ENCODE measurements at regions not wholly inside any gene's neighbourhood (a gene's known extent, or its start where the extent isn't known, plus 50 kb on each side); places are given as distances from the start of the nearest gene placed in this dataset.

DNA sequence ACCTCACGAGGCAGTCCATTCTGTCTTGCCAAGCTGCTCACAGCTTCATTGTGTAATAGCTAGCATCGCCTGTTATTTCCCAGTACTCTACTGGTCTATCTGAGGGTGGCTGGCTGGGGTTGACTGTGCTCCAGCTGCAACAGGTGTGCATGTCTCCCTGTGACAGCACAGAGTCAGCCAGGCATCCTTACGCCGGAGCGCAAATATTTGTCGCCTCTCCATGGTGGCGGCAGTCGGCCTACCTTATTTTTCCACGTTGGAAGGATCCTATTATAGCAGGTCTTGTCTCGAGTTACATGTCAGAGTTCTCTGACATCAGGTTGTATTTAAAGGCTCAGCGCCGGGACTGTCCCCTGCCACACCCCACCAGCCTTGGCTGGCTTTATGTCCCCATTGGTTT, 307.1 kb downstream of the TLE3 start:
- 86% methylated on average over 12 of the region's 12 CpGs for WGBS
- Histone ChIP-seq H3K36me3 (no peaks in the 10 kb centered on the region), H3K4me3 (no peak overlapping the region), H3K27ac (replicated peaks in 1 of 4) (no peak overlapping the region), H3K27me3 (no peaks in the 10 kb centered on the region), H3K9me3 (peaks cover 0 to 12% (median 11%) of the 10 kb centered on the region in 4 donors), H3K4me1 (peaks cover 10 to 24% (median 21%) of the 10 kb centered on the region in 4 donors)
- no peak for DNase-seq (ENCODE audit: extremely low spot score)
- intact Hi-C loops (cut with DNase I), result no loop called here
- TF ChIP-seq POLR2AphosphoS5 (IDR thresholded peaks at IDR 0.05), result no peak
- TF ChIP-seq, protein P1, sequence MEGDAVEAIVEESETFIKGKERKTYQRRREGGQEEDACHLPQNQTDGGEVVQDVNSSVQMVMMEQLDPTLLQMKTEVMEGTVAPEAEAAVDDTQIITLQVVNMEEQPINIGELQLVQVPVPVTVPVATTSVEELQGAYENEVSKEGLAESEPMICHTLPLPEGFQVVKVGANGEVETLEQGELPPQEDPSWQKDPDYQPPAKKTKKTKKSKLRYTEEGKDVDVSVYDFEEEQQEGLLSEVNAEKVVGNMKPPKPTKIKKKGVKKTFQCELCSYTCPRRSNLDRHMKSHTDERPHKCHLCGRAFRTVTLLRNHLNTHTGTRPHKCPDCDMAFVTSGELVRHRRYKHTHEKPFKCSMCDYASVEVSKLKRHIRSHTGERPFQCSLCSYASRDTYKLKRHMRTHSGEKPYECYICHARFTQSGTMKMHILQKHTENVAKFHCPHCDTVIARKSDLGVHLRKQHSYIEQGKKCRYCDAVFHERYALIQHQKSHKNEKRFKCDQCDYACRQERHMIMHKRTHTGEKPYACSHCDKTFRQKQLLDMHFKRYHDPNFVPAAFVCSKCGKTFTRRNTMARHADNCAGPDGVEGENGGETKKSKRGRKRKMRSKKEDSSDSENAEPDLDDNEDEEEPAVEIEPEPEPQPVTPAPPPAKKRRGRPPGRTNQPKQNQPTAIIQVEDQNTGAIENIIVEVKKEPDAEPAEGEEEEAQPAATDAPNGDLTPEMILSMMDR (IDR thresholded peaks at IDR 0.05), result no peak
- no peak for TF ChIP-seq POLR2A (IDR thresholded peaks at IDR 0.05; ENCODE audit: low read depth)
- no peak for TF ChIP-seq EP300 (IDR thresholded peaks at IDR 0.05)

DNA sequence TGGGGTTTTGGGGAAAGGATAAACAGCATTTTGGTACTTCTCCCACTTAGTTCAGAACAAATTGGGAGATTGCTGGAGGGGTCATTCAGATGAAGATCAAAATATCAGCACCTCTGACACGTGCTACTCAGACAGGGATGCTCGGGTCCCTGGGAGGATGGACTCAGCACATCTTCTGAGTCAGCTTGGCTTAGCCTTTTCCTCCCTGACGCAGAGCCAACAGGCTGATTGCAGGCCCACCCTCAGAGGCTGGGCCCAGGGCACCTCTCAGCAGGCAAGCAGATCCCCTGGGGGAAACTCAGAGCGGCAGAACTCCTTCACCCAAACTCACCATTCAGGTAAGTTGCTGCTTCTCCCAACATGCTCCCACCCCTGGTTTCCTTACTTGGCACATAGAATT, 304.9 kb downstream of the TLE3 start:
- intact Hi-C loops (cut with DNase I), result no loop called here
- WGBS, result 97% methylated on average over 4 of the region's 4 CpGs
- Histone ChIP-seq H3K4me1 (peaks cover 14 to 28% (median 26%) of the 10 kb centered on the region in 4 donors), H3K4me3 (no peak overlapping the region), H3K27ac (replicated peaks in 1 of 4) (no peak overlapping the region), H3K36me3 (no peaks in the 10 kb centered on the region), H3K27me3 (no peaks in the 10 kb centered on the region), H3K9me3 (peaks cover 0 to 12% (median 11%) of the 10 kb centered on the region in 4 donors)
- TF ChIP-seq POLR2AphosphoS5 (IDR thresholded peaks at IDR 0.05), result no peak
- TF ChIP-seq, protein P1 (IDR thresholded peaks at IDR 0.05), result no peak
- no peak for TF ChIP-seq EP300 (IDR thresholded peaks at IDR 0.05)
- no peak for TF ChIP-seq POLR2A (IDR thresholded peaks at IDR 0.05; ENCODE audit: low read depth)
- DNase-seq (ENCODE audit: extremely low spot score), result peak; percentile 53

DNA sequence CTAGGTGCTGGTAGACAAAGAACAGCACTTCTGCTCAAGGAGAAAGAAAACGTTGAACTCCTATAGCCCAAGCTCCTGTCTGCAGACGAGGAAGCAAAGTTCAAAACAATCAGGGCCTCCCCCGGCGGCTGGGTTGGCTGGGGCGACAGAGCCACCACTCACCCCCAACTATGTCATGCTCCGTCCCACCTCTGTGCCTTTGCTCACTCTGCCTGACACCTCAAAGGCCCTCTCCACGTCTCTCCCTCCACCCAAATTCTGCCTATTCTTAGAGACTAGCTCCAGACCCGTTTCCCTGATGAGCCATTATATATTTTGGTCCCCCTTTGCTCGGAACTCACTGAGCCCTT, 304.3 kb downstream of the TLE3 start:
- no peak for TF ChIP-seq POLR2AphosphoS5 (IDR thresholded peaks at IDR 0.05)
- TF ChIP-seq, protein P1 (IDR thresholded peaks at IDR 0.05), result no peak
- TF ChIP-seq EP300 (IDR thresholded peaks at IDR 0.05), result no peak
- no peak for TF ChIP-seq POLR2A (IDR thresholded peaks at IDR 0.05; ENCODE audit: low read depth)
- no peak for DNase-seq (ENCODE audit: extremely low spot score)
- H3K36me3 ChIP-seq, result no peaks in the 10 kb centered on the region
- intact Hi-C loops (cut with DNase I), result no loop called here
- peaks cover 14 to 28% (median 26%) of the 10 kb centered on the region in 4 donors for H3K4me1 ChIP-seq
- no peak overlapping the region for H3K4me3 ChIP-seq
- H3K9me3 ChIP-seq, result peaks cover 0 to 12% (median 11%) of the 10 kb centered on the region in 4 donors
- H3K27me3 ChIP-seq, result no peaks in the 10 kb centered on the region
- H3K27ac ChIP-seq (replicated peaks in 1 of 4), result peak overlapping the region; percentile 65 to 76 (median 71)
- WGBS, result 84% methylated on average over 9 of the region's 9 CpGs

DNA sequence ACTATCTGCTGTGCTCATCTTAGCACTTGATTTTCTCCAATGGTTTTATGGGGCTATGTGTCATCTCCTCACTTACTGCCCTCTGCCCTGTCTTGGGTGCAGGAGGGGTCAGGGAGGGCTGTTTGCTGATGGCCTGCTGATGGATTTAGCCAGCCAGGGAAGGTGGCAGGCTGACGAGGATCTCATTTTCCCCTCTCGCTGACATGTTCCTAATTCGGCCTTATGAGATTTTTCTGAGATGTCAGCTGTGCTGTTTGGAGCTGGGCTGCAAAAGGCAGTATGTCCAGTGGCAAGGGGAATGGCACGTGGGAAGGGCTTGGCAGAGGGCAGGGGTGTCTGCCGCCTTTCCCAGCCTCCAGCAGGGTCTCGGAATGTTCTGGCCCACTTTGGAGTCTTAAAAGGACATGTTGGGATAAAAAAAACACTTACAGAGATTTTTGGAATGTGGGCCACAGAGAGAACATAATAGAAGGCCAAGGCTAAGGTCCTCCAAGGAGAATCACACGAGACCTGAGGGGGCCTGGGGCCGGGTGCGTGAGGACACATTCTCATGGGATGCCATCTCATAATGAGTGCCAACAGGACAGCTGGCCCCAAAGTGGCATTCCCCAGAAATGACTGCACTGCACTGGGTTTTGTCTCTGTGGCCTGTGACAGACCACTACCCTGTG, 303.8 kb downstream of the TLE3 start:
- H3K36me3 ChIP-seq, result no peaks in the 10 kb centered on the region
- peaks cover 0 to 12% (median 11%) of the 10 kb centered on the region in 4 donors for H3K9me3 ChIP-seq
- no peak overlapping the region for H3K4me3 ChIP-seq
- no peak for DNase-seq (ENCODE audit: extremely low spot score)
- H3K27ac ChIP-seq (replicated peaks in 1 of 4), result peak overlapping the region; percentile 65 to 76 (median 71)
- intact Hi-C loops (cut with DNase I), result no loop called here
- no peaks in the 10 kb centered on the region for H3K27me3 ChIP-seq
- peaks cover 14 to 28% (median 26%) of the 10 kb centered on the region in 4 donors for H3K4me1 ChIP-seq
- WGBS, result 76% methylated on average over 9 of the region's 9 CpGs
- no peak for TF ChIP-seq EP300 (IDR thresholded peaks at IDR 0.05)
- no peak for TF ChIP-seq POLR2AphosphoS5 (IDR thresholded peaks at IDR 0.05)

DNA sequence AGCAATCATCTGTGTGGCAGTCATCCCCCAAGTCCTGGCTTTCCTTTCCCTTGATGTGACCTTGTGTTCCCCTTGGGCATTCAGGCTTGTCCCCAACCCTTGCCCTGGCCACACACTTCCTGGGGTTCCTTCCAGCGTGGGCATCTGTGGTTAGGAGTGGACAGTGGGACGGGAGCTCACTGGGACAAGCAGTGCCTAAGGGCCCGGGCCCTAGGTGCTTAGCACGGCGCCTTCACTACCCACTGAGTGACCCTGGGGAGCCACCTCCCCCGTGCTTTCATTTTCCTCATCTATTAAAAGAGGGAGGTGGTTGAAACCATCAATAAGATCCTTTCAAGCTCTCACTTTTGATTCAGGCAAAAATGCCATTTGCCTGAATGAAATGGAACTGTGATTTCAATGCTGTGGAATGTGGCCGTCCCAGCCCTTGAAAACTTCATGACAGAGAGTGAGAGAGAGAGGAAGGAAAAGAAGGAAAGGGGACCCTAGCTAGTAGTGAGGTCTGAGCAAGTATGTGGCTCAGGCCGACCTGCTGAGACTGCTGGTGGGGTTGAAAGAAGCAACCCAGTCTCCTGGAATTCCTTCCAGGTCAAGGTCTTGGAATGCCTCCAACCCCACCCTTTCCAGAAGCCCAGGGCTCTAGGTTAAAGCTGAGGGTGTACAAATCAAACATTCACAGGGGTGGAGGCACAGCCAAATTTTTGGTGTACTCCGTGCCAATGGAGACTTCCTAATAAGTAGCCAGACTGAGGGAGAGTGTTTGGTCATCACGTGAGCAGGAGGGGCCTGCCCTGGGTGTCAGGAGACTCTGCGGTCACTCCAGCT, 302.9 kb downstream of the TLE3 start:
- peaks cover 14 to 28% (median 26%) of the 10 kb centered on the region in 4 donors for H3K4me1 ChIP-seq
- intact Hi-C loops (cut with DNase I), result no loop called here
- 57% methylated on average over 11 of the region's 11 CpGs for WGBS
- H3K27me3 ChIP-seq, result no peaks in the 10 kb centered on the region
- TF ChIP-seq, protein P1 (IDR thresholded peaks at IDR 0.05), result no peak
- no peak for TF ChIP-seq POLR2A (IDR thresholded peaks at IDR 0.05; ENCODE audit: low read depth)
- peak in 1 of 2 donors; percentile 30 for TF ChIP-seq POLR2AphosphoS5 (IDR thresholded peaks at IDR 0.05)
- no peak for TF ChIP-seq EP300 (IDR thresholded peaks at IDR 0.05)
- no peaks in the 10 kb centered on the region for H3K36me3 ChIP-seq
- no peak for DNase-seq (ENCODE audit: extremely low spot score)
- peak overlapping the region; percentile 65 to 76 (median 71) for H3K27ac ChIP-seq (replicated peaks in 1 of 4)
- H3K9me3 ChIP-seq, result peaks cover 0 to 12% (median 11%) of the 10 kb centered on the region in 4 donors
- no peak overlapping the region for H3K4me3 ChIP-seq

All from esophagus muscularis mucosa (tissue), 4 donors.